DND-41 (cell line): ENCODE measurements at regions not wholly inside any gene's neighbourhood (a gene's known extent, or its start where the extent isn't known, plus 50 kb on each side); places are given as distances from the start of the nearest gene placed in this dataset.

Source experiments
- CTCF ChIP-seq: IDR thresholded peaks from 2 replicates; pipeline ENCODE4 v1.5.1; 2012; ENCODE audit warnings: borderline replicate concordance, low read length, moderate library complexity, mild to moderate bottlenecking; ENCODE audit not compliant: poor library complexity, severe bottlenecking; ENCODE audit errors: extremely low read depth
- EZH2 ChIP-seq: IDR thresholded peaks from 3 replicates; pipeline ENCODE4 v1.6.1; 2012; ENCODE audit warnings: borderline replicate concordance, low read depth, mild to moderate bottlenecking, moderate library complexity, low read length, inconsistent platforms; ENCODE audit not compliant: severe bottlenecking

GRCh38 chr9:18333157-18333556 lies 140.8 kb upstream of the ADAMTSL1 start:
- no peak for TF ChIP-seq CTCF
- TF ChIP-seq EZH2 = no peak
